ENCODE measurements at regions not wholly inside any gene's neighbourhood (a gene's known extent, or its start where the extent isn't known, plus 50 kb on each side); places are given as distances from the start of the nearest gene placed in this dataset.
"Not testable (repeated sequence)": the region's sequence is repeated elsewhere in the genome, so short reads cannot be mapped to it uniquely, and the experiment has no call there.

- DNase-seq (ENCODE audit: low spot score) = peak; percentile 74
Measured at GRCh38 chr17:54494721-54495715, 405.6 kb upstream of the TOM1L1 start.

GRCh38 chr17:54505404-54505803 is 395.2 kb upstream of the TOM1L1 start:
- DNase-seq (ENCODE audit: low spot score) = no peak

- no peak for DNase-seq (ENCODE audit: low spot score)
Measured at GRCh38 chr17:54518706-54519105, 381.9 kb upstream of the TOM1L1 start.

DNA sequence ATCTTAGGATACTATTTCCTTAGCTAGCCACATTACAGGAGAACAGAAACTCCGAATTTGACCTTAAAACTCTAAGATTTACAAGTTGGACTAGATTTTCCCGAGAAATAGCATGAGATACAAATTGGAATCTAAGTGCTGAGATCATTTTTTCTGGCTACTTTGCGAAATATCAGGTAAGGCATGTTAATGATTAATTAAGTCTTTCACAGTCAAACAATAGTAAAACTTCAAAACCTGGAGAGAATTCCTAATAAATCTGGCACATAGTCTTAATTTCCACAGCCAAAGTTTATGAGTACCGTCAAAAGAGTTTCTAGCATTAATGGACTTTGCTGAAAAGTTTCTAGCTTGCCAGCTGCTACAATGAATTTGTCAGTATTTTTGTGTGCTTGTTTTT is 379.5 kb upstream of the TOM1L1 start:
- DNase-seq (ENCODE audit: low spot score) = no peak

DNA sequence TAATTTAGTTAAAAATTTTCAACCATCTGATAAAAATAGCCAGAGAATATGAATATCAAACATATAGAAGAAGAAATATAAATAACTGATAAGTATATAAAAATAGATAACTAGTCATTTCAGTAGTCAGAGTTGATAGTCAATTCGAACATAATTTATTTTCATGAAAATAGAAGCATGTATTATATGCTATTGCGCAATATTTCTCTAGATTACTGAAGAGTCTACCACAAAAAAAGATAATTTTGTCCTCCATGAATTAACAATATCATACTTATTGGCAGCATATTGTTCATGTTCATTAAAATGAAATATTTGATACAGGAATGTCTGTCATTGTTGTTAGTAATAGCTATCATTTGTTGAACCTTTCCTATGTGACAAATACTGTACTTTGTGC is 376.2 kb upstream of the TOM1L1 start:
- DNase-seq (ENCODE audit: low spot score) = no peak

DNA sequence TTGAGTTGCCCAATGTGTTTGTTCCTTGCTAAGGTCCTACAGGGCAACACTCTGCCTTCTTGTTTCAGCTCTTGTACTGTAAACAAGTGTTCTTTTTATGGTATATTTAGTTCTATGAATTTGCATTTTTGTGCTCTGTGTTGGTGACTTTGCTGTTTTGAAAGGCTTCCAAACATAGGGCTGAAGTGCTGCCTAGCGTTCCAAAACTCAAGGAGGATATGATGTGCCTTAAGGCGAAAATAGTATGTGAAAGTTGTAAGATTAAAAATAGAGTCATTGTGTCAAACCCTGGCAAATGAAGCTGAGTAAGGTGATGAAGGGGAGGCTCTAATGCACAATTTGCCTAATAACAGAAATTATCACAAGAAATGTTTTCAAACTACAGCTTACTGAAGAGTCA is 372.7 kb upstream of the TOM1L1 start:
- no peak for DNase-seq (ENCODE audit: low spot score)

- DNase-seq (ENCODE audit: low spot score) = no peak
Measured at GRCh38 chr17:54530398-54530797, 370.3 kb upstream of the TOM1L1 start.

- DNase-seq (ENCODE audit: low spot score) = no peak
Measured at GRCh38 chr17:54536306-54536705, 364.3 kb upstream of the TOM1L1 start.

GRCh38 chr17:54537656-54538055 is 363.0 kb upstream of the TOM1L1 start:
- DNase-seq (ENCODE audit: low spot score) = no peak

GRCh38 chr17:54544249-54544648 is 356.4 kb upstream of the TOM1L1 start:
- DNase-seq (ENCODE audit: low spot score) = peak; percentile 84

- no peak for DNase-seq (ENCODE audit: low spot score)
Measured at GRCh38 chr17:54559883-54560282, 340.8 kb upstream of the TOM1L1 start.

GRCh38 chr17:54608634-54609155 is 292.0 kb upstream of the TOM1L1 start:
- DNase-seq (ENCODE audit: low spot score) = no peak

GRCh38 chr17:54620399-54620978 is 280.2 kb upstream of the TOM1L1 start:
- no peak for DNase-seq (ENCODE audit: low spot score)

DNA sequence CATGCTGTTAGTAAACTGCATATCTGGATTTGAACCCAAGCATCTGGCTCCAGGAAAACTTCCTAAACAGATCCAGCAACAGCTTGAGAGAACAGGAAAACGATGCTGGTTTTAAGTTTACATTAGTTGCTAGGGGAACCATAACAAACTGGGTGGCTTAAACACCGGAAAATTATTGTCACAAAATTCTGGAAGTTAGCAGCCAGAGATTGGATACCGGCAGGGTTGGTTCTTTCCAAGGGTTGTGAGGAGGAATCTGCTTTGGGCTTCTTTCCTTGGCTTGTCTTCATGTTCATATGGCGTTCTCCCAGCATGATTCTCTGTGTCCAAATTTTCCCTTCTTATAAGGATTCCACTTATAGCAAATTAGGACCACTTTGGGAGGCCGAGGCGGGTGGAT is 276.9 kb upstream of the TOM1L1 start:
- no peak for DNase-seq (ENCODE audit: low spot score)

DNA sequence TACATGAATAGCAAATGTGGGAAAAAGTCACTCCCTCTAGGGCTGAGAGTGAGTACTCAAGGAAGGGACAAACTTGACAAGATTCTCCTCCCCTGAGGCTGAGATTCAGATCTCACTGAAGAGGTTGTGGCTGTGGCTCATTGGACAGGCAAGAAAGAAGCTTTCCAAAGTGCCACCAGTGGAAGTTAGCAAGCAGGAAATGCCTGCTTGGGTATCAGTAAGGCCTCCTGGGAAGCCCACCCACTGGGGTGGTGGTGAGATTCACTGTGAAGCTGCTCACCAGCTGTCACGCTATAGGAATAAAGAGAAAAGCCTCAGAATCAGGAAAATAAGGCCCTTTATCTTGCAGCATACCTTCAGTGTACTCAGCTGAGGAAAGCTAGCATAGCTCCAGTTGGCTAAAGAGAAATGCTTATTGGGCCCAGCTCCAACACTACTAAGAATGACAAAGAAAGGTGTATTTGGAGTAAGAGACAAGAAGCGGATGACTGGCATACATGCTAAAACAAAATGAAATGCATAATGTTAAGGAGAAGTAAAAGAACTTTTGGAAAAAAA is 274.4 kb upstream of the TOM1L1 start:
- no peak for DNase-seq (ENCODE audit: low spot score)

GRCh38 chr17:54639426-54639825 is 261.2 kb upstream of the TOM1L1 start:
- DNase-seq (ENCODE audit: low spot score) = not testable (repeated sequence)

- no peak for DNase-seq (ENCODE audit: low spot score)
Measured at GRCh38 chr17:54662978-54663876, 237.4 kb upstream of the TOM1L1 start.

DNA sequence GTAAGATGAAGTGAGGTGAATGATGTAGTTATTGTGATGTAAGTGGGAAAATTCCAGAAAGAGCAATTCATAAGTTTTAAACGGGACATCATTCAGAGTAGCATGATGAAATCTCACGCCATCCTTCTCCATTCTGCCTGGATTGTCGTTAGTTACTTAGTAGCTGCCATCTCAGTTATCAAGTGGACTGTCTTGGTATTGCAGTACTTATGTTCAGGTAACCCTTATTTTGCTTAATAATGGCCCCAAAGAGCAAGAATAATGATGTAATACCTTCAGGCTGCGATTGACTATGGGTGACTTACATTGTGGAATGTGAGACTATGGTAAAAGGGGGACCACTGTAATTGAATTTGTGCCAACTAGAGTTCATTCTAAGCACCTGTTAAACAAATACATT is 234.1 kb upstream of the TOM1L1 start:
- DNase-seq (ENCODE audit: low spot score) = no peak

DNA sequence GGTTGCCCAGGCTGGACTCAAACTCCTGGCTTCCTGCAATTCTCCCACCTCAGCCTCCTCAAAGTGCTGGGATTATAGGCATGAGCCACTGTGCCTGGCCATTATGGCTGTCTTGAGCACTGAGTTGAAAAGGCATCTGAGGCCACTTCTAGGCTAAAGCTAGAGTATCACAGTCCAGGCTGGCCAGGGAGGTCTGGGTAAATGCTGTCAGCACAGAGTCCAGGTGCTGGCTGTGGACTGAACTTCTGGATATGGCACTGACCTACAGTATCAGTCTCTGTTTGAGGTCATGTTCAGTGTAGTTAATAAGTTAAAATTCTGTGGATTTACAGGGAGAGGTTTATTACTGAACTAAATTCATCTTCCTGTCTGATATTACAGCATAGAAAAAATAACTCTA is 222.5 kb upstream of the TOM1L1 start:
- DNase-seq (ENCODE audit: low spot score) = no peak

DNA sequence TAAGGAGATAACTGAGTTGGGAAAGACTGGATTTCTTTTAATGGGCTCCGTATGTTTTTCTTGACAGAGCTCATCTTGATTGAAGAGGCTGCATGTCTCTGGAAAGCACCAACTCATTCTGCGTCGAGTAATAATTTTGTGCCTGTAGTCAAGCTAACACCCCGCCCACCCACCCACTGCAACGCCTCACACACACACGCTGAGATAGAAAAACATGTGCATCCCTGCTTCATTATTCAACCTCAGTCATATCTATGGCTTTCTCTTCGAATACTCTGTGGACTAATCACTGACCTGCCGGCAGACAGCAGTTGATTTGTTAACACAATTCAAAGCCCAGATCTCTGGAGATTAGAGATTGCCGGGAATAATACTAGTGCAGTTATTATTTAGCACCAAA is 220.2 kb upstream of the TOM1L1 start:
- DNase-seq (ENCODE audit: low spot score) = peak; percentile 19

DNA sequence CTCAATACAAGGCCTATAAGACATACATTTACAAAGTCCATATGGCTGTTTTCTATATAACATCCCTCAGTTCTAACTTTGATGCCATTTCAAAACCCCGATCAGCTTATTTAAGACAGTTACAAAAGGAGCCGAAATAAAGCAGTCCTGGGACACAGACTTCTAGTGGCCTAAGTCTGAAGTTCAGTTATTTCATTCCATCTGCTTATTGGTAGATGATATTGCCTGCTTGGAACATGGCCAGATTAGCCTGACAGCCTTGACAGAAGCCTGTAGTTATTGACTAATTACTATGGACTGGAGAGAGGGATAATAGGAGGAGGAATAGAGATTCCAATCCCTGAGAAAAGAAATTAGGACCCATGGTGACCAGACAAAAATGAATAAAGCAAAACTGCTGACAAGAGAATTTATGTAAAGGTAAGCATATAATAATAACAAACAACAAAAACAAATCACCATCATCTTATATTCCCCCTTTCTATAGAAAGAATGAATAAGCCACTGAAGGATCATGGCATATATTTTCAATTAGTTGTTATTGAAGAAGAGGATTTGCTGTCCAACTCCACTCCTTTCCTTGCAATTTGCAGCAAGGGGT is 206.3 kb upstream of the TOM1L1 start:
- DNase-seq (ENCODE audit: low spot score) = peak; percentile 42
